GM18873 (cell line): ENCODE measurements at regions not wholly inside any gene's neighbourhood (a gene's known extent, or its start where the extent isn't known, plus 50 kb on each side); places are given as distances from the start of the nearest gene placed in this dataset.

Experiments used
- ATAC-seq: cut with Tn5 transposase; IDR thresholded peaks from one replicate; pipeline ENCODE4 v1.9.1; 2021; ENCODE audit warnings: mild to moderate bottlenecking, moderate library complexity, moderate number of reproducible peaks; ENCODE audit not compliant: unreplicated experiment, low FRiP score

GRCh38 chr2:176589825-176590440 is 320.7 kb downstream of the MTX2 start:
- ATAC-seq, result no peak

- ATAC-seq, result no peak
These were observed 323.0 kb downstream of the MTX2 start for GRCh38 chr2:176592216-176592615.

- ATAC-seq, result no peak
These were observed 326.7 kb downstream of the MTX2 start for GRCh38 chr2:176595986-176596385.

GRCh38 chr2:176597916-176598315 is 328.7 kb downstream of the MTX2 start:
- no peak for ATAC-seq

GRCh38 chr2:176598351-176598750 is 329.1 kb downstream of the MTX2 start:
- no peak for ATAC-seq

GRCh38 chr2:176599796-176600485 is 330.7 kb downstream of the MTX2 start:
- no peak for ATAC-seq

- ATAC-seq, result no peak
These were observed 331.8 kb downstream of the MTX2 start for GRCh38 chr2:176601066-176601465.

GRCh38 chr2:176612036-176612435 is 342.8 kb downstream of the MTX2 start:
- no peak for ATAC-seq

GRCh38 chr2:176612736-176613135 is 343.5 kb downstream of the MTX2 start:
- ATAC-seq, result no peak

- ATAC-seq, result no peak
These were observed 344.2 kb downstream of the MTX2 start for GRCh38 chr2:176613323-176613987.

GRCh38 chr2:176614049-176614448 is 344.8 kb downstream of the MTX2 start:
- no peak for ATAC-seq

- no peak for ATAC-seq
These were observed 345.7 kb downstream of the MTX2 start for GRCh38 chr2:176614930-176615329.

GRCh38 chr2:176619504-176619903 is 350.3 kb downstream of the MTX2 start:
- ATAC-seq, result no peak

- ATAC-seq, result no peak
These were observed 352.1 kb downstream of the MTX2 start for GRCh38 chr2:176621350-176621749.

- ATAC-seq, result no peak
These were observed 353.6 kb downstream of the MTX2 start for GRCh38 chr2:176622792-176623191.

GRCh38 chr2:176626796-176627195 is 357.6 kb downstream of the MTX2 start:
- ATAC-seq, result no peak

- no peak for ATAC-seq
These were observed 359.2 kb downstream of the MTX2 start for GRCh38 chr2:176628438-176628837.

- no peak for ATAC-seq
These were observed 364.5 kb downstream of the MTX2 start for GRCh38 chr2:176633754-176634153.

- no peak for ATAC-seq
These were observed 367.2 kb downstream of the MTX2 start for GRCh38 chr2:176636401-176636800.

GRCh38 chr2:176637142-176637485 is 367.9 kb downstream of the MTX2 start:
- no peak for ATAC-seq

GRCh38 chr2:176637486-176638166 is 368.4 kb downstream of the MTX2 start:
- ATAC-seq, result peak; percentile 35
